ENCODE measurements at regions not wholly inside any gene's neighbourhood (a gene's known extent, or its start where the extent isn't known, plus 50 kb on each side); places are given as distances from the start of the nearest gene placed in this dataset.
A peak's percentile ranks its signal among the peaks of the same experiment; 100 is the strongest.
"Not testable (repeated sequence)": the region's sequence is repeated elsewhere in the genome, so short reads cannot be mapped to it uniquely, and the experiment has no call there.

DNA sequence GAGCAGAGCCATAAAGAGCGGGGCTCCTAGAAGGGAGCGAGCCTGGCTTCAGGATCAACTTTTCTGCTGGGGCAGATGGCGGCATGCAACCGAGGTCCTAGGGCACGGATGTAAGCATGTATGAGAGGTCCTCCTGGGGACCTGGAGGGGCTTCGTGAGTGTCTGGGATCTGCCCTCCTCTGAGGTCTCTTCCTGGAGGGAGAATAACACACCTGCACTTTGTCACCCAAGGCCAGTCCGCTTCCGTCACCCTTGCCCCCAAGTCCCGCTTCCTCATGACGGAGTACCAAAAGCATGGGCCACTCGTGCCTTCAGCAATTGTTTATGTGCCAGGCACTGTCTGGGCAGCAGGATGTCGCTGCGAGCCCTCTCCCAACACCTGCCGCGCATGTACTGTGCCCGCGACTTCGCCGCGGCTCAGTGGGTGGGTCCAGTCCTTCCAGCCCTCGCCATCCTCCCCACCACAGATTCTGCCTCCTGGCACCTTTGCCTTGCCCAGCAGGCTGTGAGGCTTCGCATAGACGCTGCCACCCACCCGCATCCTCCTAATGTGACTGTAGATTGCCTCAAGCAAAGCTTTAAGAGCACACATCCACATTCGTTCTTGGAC lies 60.0 kb upstream of the TMPRSS2 start:
- peaks cover 0 to 7% of the 10 kb centered on the region in 2 donors for H3K9me3 Mint-ChIP-seq
- H3K27ac Mint-ChIP-seq: no peak overlapping the region
- H3K4me3 Mint-ChIP-seq: no peak overlapping the region
- DNase-seq: no peak
- peaks cover 7% of the 10 kb centered on the region for H3K4me1 Mint-ChIP-seq
- peaks cover 29% of the 10 kb centered on the region for H3K27me3 Mint-ChIP-seq
- no peak for ATAC-seq

DNA sequence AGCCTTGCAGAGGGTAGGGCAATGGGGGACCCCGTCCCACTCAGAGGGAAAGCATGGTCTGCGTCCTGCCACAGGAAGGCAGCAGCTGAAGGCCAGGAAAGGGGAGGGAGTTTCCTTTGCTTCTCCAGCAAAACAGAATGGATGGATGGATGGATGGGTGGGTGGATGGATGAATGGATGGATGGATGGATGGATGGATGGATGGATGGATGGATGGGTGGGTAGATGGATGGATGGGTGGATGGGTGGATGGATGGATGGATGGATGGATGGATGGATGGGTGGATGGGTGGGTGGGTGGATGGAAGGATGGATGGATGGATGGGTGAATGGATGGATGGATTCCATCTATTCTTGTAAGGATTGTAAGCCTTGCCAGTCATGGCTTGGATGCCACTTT lies 59.3 kb upstream of the TMPRSS2 start:
- not testable (repeated sequence) for H3K4me1 Mint-ChIP-seq, H3K9me3 Mint-ChIP-seq, ATAC-seq, DNase-seq, H3K4me3 Mint-ChIP-seq
- Mint-ChIP-seq H3K27ac (peak overlapping the region in 1 of 2 donors; percentile 85), H3K27me3 (peaks cover 37% of the 10 kb centered on the region)

DNA sequence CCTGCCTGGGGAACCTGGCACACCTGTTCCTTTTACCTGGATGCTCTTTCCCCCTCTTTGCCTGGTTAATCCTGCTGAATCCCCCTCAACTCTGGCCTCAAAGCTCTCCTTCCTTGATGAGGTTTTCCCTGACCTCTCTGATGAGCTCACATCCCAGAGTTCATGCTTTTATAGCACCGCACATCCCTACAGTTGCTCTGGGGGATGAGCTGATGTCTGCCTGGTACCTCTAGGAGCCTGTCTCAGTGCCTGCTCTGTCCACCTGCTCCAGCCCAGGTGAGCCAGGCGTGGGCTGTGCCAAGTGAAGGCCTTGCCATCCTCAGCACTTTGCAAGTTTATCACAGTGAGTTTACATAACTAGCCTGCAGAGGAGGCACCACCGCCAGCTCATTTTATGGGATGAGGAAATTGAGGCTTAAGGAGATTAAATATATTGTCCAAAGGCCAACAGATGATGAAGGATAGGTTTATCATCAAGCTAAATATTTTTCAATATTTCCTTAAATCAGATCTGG lies 58.6 kb upstream of the TMPRSS2 start:
- peak overlapping the region in 1 of 2 donors; percentile 14 for H3K27ac Mint-ChIP-seq
- ATAC-seq: no peak

DNA sequence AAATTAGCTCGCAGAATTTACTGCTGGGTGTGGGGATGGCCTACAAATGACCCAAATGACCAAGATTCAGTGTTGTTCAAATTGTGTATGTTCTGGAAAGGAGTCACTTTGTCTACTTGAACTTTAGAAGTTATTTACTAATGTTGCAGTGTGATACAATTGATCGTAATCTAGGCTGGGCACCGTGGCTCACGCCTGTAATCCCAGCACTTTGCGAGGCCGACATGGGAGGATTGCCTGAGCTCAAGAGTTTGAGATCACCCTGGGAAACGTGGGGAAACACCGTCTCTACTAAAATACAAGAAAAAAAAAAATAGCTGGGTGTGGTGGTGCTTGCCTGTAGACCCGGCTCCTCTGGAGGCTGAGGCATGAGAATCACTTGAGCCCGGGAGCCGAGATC lies 57.6 kb upstream of the TMPRSS2 start:
- Mint-ChIP-seq H3K4me3 (no peak overlapping the region), H3K27ac (no peak overlapping the region), H3K27me3 (peaks cover 49% of the 10 kb centered on the region), H3K4me1 (peaks cover 7% of the 10 kb centered on the region), H3K9me3 (no peaks in the 10 kb centered on the region)
- no peak for DNase-seq
- ATAC-seq: no peak

More for the DNA sequence above, 58.6 kb upstream of the TMPRSS2 start:
- no peak for DNase-seq
- Mint-ChIP-seq H3K4me1 (peaks cover 7% of the 10 kb centered on the region), H3K27me3 (peaks cover 42% of the 10 kb centered on the region), H3K9me3 (peaks cover 0 to 1% of the 10 kb centered on the region in 2 donors), H3K4me3 (no peak overlapping the region)

DNA sequence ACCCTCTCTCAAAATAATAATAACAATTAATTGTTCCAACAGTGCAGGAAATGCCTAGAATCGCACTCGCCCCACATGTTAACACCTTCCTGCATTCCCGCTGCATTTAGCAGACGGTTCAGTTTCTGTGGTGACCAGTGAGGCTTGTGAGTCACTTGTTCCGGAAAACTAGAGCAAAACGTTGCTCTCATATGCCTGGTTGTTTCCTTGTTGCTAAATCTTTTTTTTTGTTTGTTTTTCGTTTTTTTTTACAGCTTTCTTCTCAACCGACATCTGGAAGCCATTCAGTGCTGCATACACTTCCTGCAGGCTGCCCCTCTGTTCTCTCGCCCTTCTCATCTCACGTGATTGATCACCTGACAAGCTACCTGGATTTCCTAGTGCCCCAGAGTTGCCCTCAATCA lies 56.9 kb upstream of the TMPRSS2 start:
- H3K9me3 Mint-ChIP-seq: no peaks in the 10 kb centered on the region
- H3K27ac Mint-ChIP-seq: peak overlapping the region in 1 of 2 donors; percentile 9
- no peak overlapping the region for H3K4me3 Mint-ChIP-seq
- ATAC-seq (peak; percentile 53), DNase-seq (peak in 1 of 2 donors; percentile 23)
- peaks cover 49% of the 10 kb centered on the region for H3K27me3 Mint-ChIP-seq
- peaks cover 7% of the 10 kb centered on the region for H3K4me1 Mint-ChIP-seq

DNA sequence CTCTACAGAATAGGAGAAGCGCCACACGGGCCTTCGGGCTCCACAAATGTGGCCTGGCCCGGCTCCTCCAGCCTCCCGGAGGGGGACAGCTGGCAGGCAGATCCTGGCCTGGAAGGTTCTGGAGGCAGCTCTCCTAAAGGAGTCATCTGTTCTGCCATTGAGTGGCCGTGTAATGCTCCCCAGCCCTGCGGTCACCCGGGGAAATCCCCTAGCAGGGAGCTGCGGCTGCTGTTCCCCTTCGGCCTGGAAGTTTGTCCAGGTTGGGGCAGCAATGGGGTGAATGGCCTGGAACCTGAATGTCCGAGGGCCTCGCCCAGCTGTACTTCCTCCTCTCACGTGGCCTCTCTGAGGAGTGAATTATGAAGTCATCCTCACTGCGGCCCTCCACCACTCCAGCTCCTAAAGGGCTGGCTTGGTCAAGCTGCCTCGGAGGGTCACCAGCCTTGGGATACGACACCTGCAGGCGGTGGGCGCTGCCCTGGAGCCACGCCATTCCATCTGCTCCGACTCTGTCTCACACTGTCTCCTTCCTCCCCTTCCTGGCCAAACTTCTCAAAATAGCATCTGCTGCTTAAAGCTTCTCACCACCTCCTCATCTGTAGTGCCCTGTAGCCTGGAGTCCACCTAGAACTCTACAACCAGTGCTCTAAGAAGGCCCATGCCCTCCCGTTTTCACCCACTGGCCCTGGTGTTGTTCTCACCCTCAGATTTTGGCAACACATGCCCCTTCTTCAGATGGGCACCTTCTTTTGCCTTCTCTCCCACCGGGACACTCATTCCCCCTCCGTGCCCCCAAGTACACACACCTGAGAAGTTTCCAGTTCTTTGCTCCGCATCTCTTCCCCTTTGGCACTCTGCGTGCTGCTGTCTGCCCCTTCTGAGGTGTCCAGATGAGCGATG lies 54.4 kb upstream of the TMPRSS2 start:
- Mint-ChIP-seq H3K27me3 (peaks cover 35% of the 10 kb centered on the region), H3K9me3 (no peaks in the 10 kb centered on the region), H3K4me3 (no peak overlapping the region), H3K27ac (peak overlapping the region in 1 of 2 donors; percentile 64), H3K4me1 (peaks cover 7% of the 10 kb centered on the region)
- ATAC-seq (no peak), DNase-seq (no peak)

DNA sequence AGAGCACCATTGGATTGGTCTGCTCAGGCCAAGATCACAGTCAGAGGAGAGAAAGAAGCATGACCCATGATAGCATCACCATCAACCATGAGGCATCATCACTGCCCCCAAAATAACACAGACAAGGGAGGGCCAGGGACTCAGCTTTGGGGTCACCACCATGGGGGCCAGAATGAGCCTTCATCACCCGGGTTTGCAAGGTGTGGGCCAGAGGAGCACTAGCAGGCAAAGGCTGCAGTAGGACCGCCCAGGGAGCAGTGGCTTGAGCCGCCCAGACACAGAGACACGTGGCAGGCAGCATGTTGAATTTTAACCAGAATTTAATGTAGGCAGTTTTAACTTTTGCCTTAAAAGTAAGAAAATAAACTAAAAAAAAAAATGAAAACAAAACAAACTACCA lies 53.7 kb upstream of the TMPRSS2 start:
- DNase-seq (no peak), ATAC-seq (no peak)
- Mint-ChIP-seq H3K4me1 (peaks cover 7% of the 10 kb centered on the region), H3K4me3 (no peak overlapping the region), H3K27ac (no peak overlapping the region), H3K9me3 (no peaks in the 10 kb centered on the region), H3K27me3 (peaks cover 40% of the 10 kb centered on the region)

DNA sequence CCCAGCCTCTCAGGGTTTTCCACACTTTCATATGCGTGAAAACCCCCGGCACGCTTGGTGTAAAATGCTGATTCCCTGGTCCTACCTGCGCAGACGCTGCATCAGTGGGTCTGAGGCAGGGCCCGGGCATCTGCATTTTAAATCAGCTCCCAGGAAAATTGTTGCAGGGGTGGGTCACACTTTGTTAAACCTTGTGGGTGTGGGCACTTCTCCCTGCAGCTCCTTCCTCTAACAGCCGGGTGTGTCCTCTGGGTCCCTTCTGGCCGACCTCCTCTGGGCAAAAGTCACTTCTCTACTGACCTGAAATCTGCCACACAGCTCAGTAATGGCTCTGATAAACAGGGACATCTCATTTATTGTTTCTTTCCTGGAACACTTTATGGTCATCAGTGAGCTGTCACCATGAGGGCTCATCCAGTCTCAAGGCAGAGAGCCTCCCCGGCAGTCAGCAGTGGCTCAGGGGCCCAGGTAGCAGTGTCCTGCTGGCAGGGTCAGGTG lies 52.8 kb upstream of the TMPRSS2 start:
- Mint-ChIP-seq H3K4me3 (no peak overlapping the region), H3K9me3 (no peaks in the 10 kb centered on the region), H3K27me3 (peaks cover 37% of the 10 kb centered on the region), H3K4me1 (peaks cover 7% of the 10 kb centered on the region), H3K27ac (no peak overlapping the region)
- ATAC-seq (no peak), DNase-seq (no peak)

DNA sequence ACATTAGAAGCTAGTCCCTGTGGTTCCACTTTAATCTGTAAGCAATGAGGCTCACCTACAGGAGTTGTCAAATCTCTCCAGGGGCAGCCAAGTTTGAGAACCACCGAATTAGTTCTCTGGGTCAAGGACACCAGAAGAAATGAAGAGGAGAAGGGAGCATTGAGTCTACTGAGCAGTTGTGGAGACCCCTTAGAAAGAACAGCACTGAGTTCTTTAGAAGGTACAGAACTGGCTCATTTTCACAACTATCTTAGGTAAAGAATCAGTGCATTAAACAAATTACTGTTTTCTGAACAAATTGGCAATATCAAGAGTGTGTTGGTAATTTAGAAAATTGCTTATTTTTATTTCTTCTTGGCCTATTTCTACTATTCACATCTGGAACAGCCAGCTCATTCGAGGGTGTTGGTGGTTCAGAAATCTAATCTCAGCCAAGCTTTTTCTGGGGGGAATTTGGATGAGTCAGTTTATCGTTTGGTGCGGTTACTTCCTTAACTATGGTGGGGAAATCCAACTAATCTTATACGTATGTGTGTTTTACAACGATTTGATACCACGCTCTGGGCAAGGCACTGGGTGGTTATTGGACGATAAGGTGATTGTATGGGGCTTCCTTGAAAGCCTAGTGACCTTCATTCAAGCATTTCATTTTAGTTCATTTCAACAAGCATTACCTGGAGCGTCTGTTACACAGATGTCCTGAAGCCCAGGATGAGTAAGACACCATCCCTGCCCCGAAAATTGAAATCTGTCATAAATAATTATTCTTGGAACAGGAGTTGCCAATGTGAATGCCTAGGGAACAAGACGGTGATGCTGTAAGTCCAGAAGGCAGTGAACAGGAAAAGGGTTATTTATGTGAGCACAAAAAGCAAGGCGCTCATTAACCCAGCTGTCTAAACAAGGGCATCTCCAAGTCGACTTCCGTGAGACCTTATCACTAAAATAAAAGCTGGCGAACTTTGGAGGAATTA lies 52.0 kb upstream of the TMPRSS2 start:
- H3K27ac Mint-ChIP-seq: no peak overlapping the region
- peaks cover 2% of the 10 kb centered on the region for H3K4me1 Mint-ChIP-seq
- DNase-seq (peak in 1 of 2 donors; percentile 19), ATAC-seq (peak; percentile 84)
- no peaks in the 10 kb centered on the region for H3K9me3 Mint-ChIP-seq
- peaks cover 37% of the 10 kb centered on the region for H3K27me3 Mint-ChIP-seq
- no peak overlapping the region for H3K4me3 Mint-ChIP-seq

DNA sequence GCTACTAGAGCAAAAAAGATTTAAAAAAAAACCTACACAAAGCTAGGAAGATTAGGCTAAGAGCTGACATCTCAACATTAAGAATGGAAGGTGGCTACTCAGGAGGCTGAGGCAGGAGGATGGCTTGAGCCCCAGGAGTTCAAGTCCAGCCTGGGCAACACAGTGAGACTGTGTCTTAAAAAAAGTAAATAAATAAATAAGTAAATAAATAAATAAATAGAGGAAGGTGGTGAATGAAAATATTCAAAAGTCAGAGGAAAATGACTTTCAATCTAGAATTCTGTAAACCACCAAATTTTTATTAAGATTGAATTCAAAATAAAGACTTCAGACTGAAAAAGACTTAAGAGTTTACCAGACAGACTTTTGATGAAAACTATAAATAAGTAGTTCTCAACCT lies 50.9 kb upstream of the TMPRSS2 start:
- Mint-ChIP-seq H3K4me3 (no peak overlapping the region), H3K9me3 (no peaks in the 10 kb centered on the region)

DNA sequence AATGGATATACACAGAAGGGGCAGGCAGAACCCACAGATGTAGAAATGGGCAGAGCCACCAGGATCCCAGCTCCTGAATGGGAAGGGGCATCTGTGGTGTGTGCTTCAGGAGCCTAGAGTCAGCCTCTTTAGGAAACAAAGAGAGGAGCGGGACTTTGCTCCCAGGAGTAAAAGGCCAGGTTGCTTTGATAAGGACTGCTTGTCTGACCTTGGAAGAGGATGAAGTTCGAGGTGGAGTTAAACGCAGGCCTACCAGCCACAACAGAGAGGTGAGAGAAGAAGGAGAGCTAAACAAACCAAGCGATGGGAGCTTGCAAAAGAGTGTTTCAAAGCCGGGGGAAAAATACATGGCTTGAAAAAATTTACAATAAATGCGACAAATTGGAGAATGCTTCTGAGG lies 49.9 kb upstream of the TMPRSS2 start:
- Mint-ChIP-seq H3K27ac (no peak overlapping the region), H3K27me3 (peaks cover 29% of the 10 kb centered on the region), H3K9me3 (no peaks in the 10 kb centered on the region), H3K4me1 (no peaks in the 10 kb centered on the region), H3K4me3 (no peak overlapping the region)
- ATAC-seq (no peak), DNase-seq (no peak)

More for the DNA sequence above, 50.9 kb upstream of the TMPRSS2 start:
- H3K4me1 Mint-ChIP-seq: no peaks in the 10 kb centered on the region
- peaks cover 37% of the 10 kb centered on the region for H3K27me3 Mint-ChIP-seq
- DNase-seq (no peak), ATAC-seq (no peak)
- H3K27ac Mint-ChIP-seq: no peak overlapping the region

Measured in stimulated activated naive CD8-positive, alpha-beta T cell treated with anti-CD3 and anti-CD28 coated beads, Interleukin-15, amount 100 ng/mL, for 72 hours (primary cell).